BJ (cell line): ENCODE measurements at regions not wholly inside any gene's neighbourhood (a gene's known extent, or its start where the extent isn't known, plus 50 kb on each side); places are given as distances from the start of the nearest gene placed in this dataset.

Experiments
- CTCF ChIA-PET: fragments of 350-600 bp; formaldehyde crosslinking; extraction: SDS; loops from one replicate; lab custom pipeline; 2021; ENCODE audit warnings: antibody characterized with exemption, inconsistent platforms; lab: Yijun Ruan, JAX
- POLR2A ChIA-PET: fragments of 300-600 bp; sonication (Branson Sonifier 250); formaldehyde crosslinking; extraction: SDS; loops from one replicate; lab custom pipeline; 2021; ENCODE audit warnings: antibody characterized with exemption; lab: Charles Lee
- DNase-seq: peaks from one replicate; pipeline ENCODE4 v3.0.0-alpha.2; 2011; ENCODE audit warnings: low read depth
- H3K27me3 ChIP-seq: 2 replicates; pipeline ENCODE4 v1.6.0; 2011; ENCODE audit warnings: low read length; ENCODE audit not compliant: control insufficient read depth, insufficient read depth
- H3K36me3 ChIP-seq: 2 replicates; pipeline ENCODE4 v1.5.1; 2011; ENCODE audit warnings: low read length; ENCODE audit not compliant: control insufficient read depth, insufficient read depth
- H3K4me3 ChIP-seq: 2 replicates; pipeline ENCODE4 v1.5.1; 2011; ENCODE audit warnings: low read depth, mild to moderate bottlenecking, control low read depth, low read length
- TF ChIP-seq, protein P1 (sequence below): IDR thresholded peaks from 2 replicates; pipeline ENCODE4 v1.5.1; 2011; ENCODE audit warnings: low read depth, mild to moderate bottlenecking, control low read depth, inconsistent platforms, low read length, moderate library complexity; ENCODE audit not compliant: insufficient read depth

DNA sequence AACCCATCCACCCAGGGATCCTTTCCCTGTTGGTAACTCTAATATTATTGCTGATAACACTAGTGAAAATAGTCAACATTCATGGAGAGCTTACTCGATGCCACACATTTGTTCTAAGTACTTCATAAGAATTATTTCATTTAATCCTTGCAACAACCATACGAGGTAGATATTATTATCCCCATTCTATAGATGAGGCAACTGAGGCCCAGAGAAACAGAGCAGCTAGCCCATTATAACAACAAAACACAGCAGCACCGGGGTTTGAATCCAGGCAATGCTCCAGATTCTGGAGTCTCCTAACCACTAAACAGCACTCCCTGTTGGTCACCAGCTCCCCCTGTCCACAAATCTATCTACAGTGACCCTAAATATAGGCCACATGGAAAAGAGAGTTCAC lies 90.4 kb upstream of the PKDCC start:
- no peak for DNase-seq
- TF ChIP-seq, protein P1, sequence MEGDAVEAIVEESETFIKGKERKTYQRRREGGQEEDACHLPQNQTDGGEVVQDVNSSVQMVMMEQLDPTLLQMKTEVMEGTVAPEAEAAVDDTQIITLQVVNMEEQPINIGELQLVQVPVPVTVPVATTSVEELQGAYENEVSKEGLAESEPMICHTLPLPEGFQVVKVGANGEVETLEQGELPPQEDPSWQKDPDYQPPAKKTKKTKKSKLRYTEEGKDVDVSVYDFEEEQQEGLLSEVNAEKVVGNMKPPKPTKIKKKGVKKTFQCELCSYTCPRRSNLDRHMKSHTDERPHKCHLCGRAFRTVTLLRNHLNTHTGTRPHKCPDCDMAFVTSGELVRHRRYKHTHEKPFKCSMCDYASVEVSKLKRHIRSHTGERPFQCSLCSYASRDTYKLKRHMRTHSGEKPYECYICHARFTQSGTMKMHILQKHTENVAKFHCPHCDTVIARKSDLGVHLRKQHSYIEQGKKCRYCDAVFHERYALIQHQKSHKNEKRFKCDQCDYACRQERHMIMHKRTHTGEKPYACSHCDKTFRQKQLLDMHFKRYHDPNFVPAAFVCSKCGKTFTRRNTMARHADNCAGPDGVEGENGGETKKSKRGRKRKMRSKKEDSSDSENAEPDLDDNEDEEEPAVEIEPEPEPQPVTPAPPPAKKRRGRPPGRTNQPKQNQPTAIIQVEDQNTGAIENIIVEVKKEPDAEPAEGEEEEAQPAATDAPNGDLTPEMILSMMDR = no peak
- ChIA-PET CTCF (interaction anchor here (0.6 to 1.5 kb wide), 2 partner anchors 9 to 375 kb away, joined by 3 to 4 read pairs; no protein-coding TSS in a partner anchor), POLR2A (no interaction called here)
- peaks cover 28% of the 10 kb centered on the region for H3K27me3 ChIP-seq
- H3K36me3 ChIP-seq = no peaks in the 10 kb centered on the region
- no peak overlapping the region for H3K4me3 ChIP-seq

DNA sequence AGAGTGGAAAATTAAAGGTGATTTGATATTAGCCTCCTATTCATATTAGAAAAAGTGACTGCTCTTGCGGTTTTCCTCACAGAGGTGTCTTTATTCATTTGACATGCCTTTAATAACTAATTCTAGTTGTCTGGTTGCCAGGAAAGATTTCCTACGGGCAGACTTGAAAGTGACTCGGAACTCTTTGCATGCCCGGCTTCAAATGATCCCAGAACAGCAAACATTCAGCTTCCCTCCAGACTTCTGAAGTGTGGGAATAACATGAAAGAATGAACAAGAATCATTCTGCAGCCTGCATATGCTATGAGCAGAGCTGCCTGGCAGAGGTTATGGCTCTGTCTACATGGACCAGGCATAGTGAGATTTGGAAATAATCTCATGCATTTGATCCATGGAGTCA lies 89.6 kb upstream of the PKDCC start:
- Histone ChIP-seq H3K4me3 (no peak overlapping the region), H3K36me3 (no peaks in the 10 kb centered on the region), H3K27me3 (peaks cover 27% of the 10 kb centered on the region)
- ChIA-PET POLR2A (no interaction called here), CTCF (interaction anchor here (1.5 kb wide), 1 partner anchor 9 kb away, joined by 4 read pairs; no protein-coding TSS in a partner anchor)
- DNase-seq = no peak
- TF ChIP-seq, protein P1 = no peak

DNA sequence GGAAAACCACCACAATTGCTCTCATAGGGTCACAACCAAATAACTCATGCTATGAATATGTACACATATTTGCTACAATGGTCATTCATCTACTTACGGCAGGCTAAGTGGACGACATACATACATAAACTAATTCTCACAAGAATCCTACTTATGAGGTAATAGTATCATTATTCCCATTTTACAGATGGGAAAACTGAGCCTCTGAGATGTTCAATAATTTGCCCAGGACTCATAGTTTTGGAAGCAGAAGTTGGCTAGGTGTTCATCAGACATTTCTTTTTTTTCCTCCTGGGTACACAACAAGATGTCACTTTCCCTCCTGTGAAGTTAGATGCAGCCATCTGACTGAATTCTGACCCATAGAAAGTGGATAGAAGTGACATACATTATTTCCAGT lies 89.0 kb upstream of the PKDCC start:
- peaks cover 26% of the 10 kb centered on the region for H3K27me3 ChIP-seq
- ChIA-PET POLR2A (no interaction called here), CTCF (interaction anchor here (0.6 kb wide), 1 partner anchor 579 kb away, joined by 3 read pairs; no protein-coding TSS in a partner anchor)
- no peak for DNase-seq
- TF ChIP-seq, protein P1 = no peak
- no peak overlapping the region for H3K4me3 ChIP-seq
- H3K36me3 ChIP-seq = no peaks in the 10 kb centered on the region

DNA sequence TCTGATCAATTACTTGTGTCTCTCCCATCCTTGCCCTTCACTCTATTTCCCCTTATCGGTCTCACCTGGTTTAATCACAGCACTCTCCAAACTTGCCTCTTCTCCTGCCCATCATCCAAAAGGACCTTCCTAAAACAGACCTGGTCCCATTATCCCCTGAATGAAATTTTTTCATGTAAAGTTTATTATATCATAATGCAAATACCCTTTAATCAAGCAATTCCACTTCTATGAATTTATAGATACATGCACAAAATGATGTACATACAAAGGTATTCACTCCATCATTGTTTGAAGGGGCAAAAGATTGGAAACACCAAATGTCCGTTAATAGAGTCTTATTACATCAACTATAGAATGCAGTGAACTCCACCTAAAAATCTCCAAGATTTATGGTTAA lies 88.1 kb upstream of the PKDCC start:
- TF ChIP-seq, protein P1 = no peak
- Histone ChIP-seq H3K27me3 (peaks cover 34% of the 10 kb centered on the region), H3K4me3 (no peak overlapping the region), H3K36me3 (no peaks in the 10 kb centered on the region)
- POLR2A ChIA-PET = no interaction called here
- CTCF ChIA-PET = no interaction called here
- no peak for DNase-seq

DNA sequence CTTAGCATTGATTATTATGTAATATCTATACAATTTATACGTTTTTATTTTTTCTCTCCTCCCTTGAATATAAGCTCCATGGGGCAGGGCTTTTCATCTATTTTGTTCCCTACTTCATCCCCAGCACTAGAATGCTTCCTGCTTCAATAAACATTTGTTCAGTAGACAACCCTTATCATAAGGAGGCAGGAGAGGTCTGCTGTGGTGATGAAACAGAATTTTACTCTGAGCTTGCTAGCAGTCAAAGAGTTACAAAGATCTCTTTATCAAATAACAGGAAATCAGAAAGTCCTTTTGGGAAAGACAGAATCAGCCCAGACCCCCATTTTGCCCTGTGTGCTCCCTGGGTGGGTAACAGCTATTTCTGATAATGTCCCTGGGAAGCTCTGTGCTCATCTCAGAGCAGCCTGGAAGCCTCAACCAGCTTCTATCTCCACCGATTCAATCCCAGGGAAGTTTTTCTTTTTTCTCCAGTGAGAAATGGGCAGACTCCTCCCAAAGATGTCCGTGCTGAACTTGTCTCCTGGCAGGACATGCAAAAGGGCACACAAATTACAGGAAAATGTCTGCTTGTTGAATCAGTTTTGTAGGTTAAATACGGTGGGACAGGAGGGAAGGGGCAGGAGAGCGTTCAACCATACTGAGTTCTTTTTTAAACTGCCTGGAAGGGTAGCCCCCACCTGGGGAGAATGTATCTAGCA lies 84.7 kb upstream of the PKDCC start:
- H3K36me3 ChIP-seq = no peaks in the 10 kb centered on the region
- ChIA-PET POLR2A (no interaction called here), CTCF (interaction anchor here (1.6 kb wide), 1 partner anchor 110 kb away, joined by 5 read pairs; no protein-coding TSS in a partner anchor)
- TF ChIP-seq, protein P1 = no peak
- no peak overlapping the region for H3K4me3 ChIP-seq
- DNase-seq = no peak
- peaks cover 34% of the 10 kb centered on the region for H3K27me3 ChIP-seq
